ENCODE measurements at regions not wholly inside any gene's neighbourhood (a gene's known extent, or its start where the extent isn't known, plus 50 kb on each side); places are given as distances from the start of the nearest gene placed in this dataset.

DNA sequence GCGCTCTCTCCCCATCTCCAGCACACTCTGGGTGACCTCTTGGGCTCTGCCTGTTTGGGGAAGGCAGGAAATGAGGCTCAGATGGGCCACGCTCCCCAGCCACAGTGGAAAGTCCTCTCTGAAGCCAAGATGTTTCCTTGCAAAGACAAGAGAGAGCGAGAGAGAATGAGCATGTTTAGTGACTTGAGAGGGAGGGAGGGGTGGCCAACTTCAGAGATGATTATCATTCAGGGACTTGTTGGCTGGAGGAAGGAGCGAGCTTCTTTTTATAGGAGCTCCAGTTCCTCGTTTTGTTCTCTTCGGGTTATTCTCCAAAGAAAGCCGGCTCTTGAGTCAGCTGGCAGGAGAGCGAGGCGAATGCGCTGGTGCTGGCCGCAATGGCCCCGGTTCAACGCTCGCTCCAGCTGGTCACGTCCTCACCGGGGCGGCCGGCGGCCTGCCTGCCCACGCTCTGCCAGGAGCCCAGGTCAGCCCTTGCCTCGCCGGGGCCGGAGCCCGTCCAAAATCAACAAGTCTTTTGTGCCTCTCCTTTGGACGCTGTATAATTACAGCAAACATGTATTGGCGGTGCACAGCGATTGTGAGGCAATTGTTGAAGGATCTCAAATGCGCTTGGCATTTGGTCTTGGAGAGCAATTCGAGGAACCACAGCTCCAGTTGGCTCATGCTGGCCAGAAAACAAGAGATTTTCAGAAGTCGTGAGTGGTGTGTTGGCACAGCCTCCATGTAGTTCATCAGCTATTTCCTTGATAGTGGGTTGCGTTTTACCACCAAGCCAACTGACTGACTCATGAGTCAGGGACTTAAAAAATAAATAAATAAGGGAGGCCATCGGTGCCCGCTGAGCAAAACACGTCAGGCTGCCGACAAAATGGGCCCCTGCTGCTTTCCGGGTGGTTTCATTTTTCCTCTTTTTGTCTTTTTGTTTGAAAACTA lies 288.6 kb downstream of the UACA start:
- peak overlapping the region; percentile 5 for H3K4me3 ChIP-seq (ENCODE audit: low read depth, low read length)

DNA sequence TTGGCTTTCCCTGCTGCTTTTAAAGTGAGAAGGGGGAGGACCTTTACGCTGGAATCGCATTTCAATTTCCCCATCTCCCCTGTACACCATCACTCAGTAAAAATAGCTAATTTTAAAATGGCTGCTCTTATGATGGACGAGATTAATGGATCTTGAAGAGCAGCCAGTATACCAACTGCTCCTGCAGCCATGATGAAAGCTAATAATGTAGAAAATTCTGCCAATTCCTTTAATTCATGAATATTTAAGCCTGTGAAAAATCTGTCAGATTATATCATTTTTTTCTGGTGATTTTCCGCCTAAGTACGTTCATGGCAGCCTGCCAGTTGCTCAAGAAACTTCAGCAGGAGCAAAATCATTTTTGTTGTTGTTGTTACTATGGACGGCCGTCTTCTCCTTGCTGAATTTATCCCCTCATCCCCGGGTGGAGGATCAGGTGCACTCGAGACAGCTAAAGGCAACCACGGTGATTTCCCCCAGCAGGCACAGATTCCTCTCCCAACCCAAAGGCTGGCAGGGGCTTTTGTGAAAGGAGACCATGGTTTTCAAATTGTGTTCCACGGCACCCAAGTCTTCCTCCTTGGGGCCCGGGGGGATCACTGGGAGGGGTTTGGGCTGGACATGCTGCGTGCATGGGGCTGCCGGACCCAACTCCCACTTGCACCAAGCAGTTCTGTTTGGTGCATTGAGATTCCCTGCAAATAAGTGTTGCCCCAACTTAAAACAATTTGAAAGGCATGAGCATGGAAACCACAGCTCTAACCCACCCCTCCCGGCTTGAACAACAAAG lies 289.6 kb downstream of the UACA start:
- no peak for TF ChIP-seq CTCF (IDR thresholded peaks at IDR 0.05; ENCODE audit: borderline replicate concordance, insufficient read depth, low read depth, low read length)
- no peak overlapping the region for H3K4me3 ChIP-seq (ENCODE audit: low read depth, low read length)

More for the DNA sequence above, 288.6 kb downstream of the UACA start:
- no peak for TF ChIP-seq CTCF (IDR thresholded peaks at IDR 0.05; ENCODE audit: borderline replicate concordance, insufficient read depth, low read depth, low read length)

DNA sequence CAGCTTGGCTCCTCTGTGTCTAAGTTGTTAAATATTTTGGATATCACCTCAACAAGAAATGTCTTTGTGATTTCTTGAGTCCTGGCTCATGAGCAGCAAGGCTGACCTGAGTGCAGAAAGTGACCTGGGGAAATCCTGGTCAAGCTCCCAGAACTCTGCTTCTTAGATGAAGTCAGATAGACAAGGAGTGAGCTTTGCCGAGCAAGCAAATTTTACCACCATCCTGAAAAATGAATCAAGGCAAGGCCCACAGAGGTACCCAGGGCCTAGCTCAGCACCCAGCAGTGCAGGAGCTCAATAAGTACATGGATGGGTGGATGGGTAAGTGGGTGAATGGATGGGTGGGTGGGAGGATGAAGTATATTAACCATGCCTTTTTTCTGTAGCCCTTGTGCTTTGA lies 291.8 kb downstream of the UACA start:
- TF ChIP-seq CTCF (IDR thresholded peaks at IDR 0.05; ENCODE audit: borderline replicate concordance, insufficient read depth, low read depth, low read length): no peak
- no peak overlapping the region for H3K4me3 ChIP-seq (ENCODE audit: low read depth, low read length)

DNA sequence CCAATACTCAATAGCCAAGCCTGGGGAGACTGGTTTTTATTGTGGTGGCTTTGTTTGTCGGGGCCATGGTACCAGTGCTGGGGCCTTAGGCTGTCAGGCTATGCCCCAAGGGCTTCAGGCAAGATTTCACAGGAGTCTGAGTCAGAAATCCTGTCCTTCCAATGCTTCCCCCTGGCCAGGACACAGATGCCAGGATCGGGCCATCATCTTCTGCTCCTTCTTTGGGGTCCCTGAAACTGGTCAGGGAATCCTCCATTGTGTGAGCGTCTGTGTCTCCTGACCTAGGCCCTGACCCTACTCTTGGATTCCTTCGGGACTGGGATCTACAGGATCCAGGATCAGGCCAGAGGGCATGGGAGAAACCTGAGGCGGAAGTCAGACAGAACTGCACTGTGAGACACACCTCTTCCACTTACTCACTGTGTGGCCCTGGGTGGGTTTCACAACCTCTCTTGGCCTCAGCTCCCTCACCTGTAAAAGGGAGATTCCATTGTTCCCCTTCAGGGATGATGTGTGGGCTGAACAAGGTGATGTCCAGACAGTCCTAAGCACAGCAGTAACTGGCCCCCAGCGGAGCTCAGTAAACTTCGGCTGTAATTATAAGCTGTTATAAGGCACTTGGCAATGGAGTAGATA lies 292.7 kb downstream of the UACA start:
- no peak overlapping the region for H3K4me3 ChIP-seq (ENCODE audit: low read depth, low read length)
- no peak for TF ChIP-seq CTCF (IDR thresholded peaks at IDR 0.05; ENCODE audit: borderline replicate concordance, insufficient read depth, low read depth, low read length)

DNA sequence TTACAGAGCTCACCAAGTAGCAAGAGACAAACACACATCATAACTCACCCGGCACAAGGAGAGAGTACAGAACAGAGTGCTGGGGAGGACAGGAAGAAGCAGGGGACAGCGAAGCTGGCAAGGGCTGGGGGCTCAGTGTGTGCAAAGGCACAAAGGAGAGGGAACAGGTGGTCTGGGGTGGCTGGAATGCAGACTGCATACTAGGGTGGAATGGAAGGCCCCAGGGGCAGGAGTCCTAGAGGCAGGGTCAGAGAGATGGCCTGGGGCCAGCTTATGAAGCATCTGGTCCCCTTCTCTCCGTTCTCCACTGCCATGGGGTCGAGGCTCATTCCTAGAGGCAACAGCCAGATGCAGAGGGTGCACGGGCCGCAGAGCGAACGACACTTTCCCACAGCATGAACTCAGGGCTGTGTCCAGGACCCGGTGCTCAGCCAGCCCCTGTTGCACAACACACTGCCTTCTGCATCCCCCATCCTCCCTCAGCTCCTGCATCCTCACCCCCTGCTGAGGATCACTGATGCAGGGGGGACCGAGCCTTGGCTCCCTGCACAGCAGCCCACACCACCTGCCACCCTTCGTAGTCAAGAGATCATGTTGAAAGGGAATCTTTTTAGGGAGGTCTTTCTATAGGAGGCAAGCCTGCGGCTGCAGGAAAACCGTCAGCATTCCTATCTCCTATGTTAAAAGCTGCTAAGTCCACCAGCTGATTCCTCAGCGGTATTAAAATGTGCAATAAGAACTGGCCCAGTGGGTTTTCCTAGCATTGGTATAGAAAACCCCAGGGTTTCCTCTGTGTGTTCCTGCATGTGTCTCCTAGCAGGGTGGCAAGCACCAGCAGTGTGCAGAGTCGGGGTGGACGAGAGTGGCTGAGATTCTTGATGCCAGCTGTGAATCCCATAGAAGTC lies 293.5 kb downstream of the UACA start:
- TF ChIP-seq CTCF (IDR thresholded peaks at IDR 0.05; ENCODE audit: borderline replicate concordance, insufficient read depth, low read depth, low read length): no peak

GRCh38 chr15:70469182-70469581 lies 294.2 kb downstream of the UACA start:
- TF ChIP-seq CTCF (IDR thresholded peaks at IDR 0.05; ENCODE audit: borderline replicate concordance, insufficient read depth, low read depth, low read length): no peak
- no peak overlapping the region for H3K4me3 ChIP-seq (ENCODE audit: low read depth, low read length)

More for the DNA sequence above, 293.5 kb downstream of the UACA start:
- H3K4me3 ChIP-seq (ENCODE audit: low read depth, low read length): no peak overlapping the region

All from GM12875 (cell line).